Endodermal cell (in vitro differentiated cells): ENCODE measurements at regions not wholly inside any gene's neighbourhood (a gene's known extent, or its start where the extent isn't known, plus 50 kb on each side); places are given as distances from the start of the nearest gene placed in this dataset.

Experiments
- DNase-seq: peaks from one replicate; pipeline ENCODE4 v3.0.0-alpha.2; 2017
- H3K27ac ChIP-seq: 2 replicates; pipeline ENCODE4 v1.5.1; 2013; ENCODE audit warnings: mild to moderate bottlenecking, low read depth, low read length, moderate library complexity
- H3K27me3 ChIP-seq: 2 replicates; pipeline ENCODE4 v1.6.1; 2013; ENCODE audit warnings: mild to moderate bottlenecking, low read length, moderate library complexity; ENCODE audit not compliant: insufficient read depth, control insufficient read depth, poor library complexity, severe bottlenecking
- H3K36me3 ChIP-seq: 2 replicates; pipeline ENCODE4 v1.7.0; 2013; ENCODE audit warnings: mild to moderate bottlenecking, low read length, moderate library complexity; ENCODE audit not compliant: control insufficient read depth, insufficient read depth
- H3K4me1 ChIP-seq: one replicate; pipeline ENCODE4 v1.7.0; 2013; ENCODE audit warnings: low read length; ENCODE audit not compliant: control insufficient read depth, insufficient read depth
- H3K4me3 ChIP-seq: 2 replicates; pipeline ENCODE4 v1.5.1; 2013; ENCODE audit warnings: mild to moderate bottlenecking, low read length, moderate library complexity
- H3K9ac ChIP-seq: 2 replicates; pipeline ENCODE4 v1.6.1; 2013; ENCODE audit warnings: mild to moderate bottlenecking, low read length, moderate library complexity; ENCODE audit not compliant: poor library complexity, severe bottlenecking; ENCODE audit errors: extremely low read depth
- H3K9me3 ChIP-seq: 2 replicates; pipeline ENCODE4 v1.6.1; 2013; ENCODE audit warnings: mild to moderate bottlenecking, low read length, moderate library complexity; ENCODE audit not compliant: control insufficient read depth
- H3K27ac Mint-ChIP-seq: 2 replicates; pipeline ENCODE4 v1.8.0; 2020; ENCODE audit warnings: mixed read lengths
- H3K27me3 Mint-ChIP-seq: 2 replicates; pipeline ENCODE4 v1.8.0; 2021; ENCODE audit warnings: mild to moderate bottlenecking, mixed read lengths; ENCODE audit not compliant: insufficient read depth
- H3K36me3 Mint-ChIP-seq: 2 replicates; pipeline ENCODE4 v1.8.0; 2020; ENCODE audit warnings: low read depth, mixed read lengths
- H3K4me1 Mint-ChIP-seq: 2 replicates; pipeline ENCODE4 v1.8.0; 2020; ENCODE audit warnings: mixed read lengths
- H3K4me3 Mint-ChIP-seq: 2 replicates; pipeline ENCODE4 v1.8.0; 2020; ENCODE audit warnings: mild to moderate bottlenecking, moderate library complexity, mixed read lengths
- H3K9me3 Mint-ChIP-seq: 2 replicates; pipeline ENCODE4 v1.8.0; 2020; ENCODE audit warnings: mild to moderate bottlenecking, mixed read lengths
- CTCF ChIP-seq: fragments of 200-600 bp; sonication (generic); conservative IDR thresholded peaks from 2 replicates; pipeline ENCODE4 v1.5.0; 2021; ENCODE audit warnings: antibody characterized with exemption, mild to moderate bottlenecking
- WGBS, 2 experiments: methylation state at CpG; one replicate each; pipeline versions ENCODE4 v1.1.5 to v1.1.7; 2013; ENCODE audit warnings: missing lambda C conversion rate in 2 of 2, mixed read lengths in 1 of 2; ENCODE audit not compliant: insufficient coverage in 1 of 2, insufficient read length in 1 of 2; 5-methylcytosine and 5-hydroxymethylcytosine counted together

- H3K36me3 ChIP-seq = no peaks in the 10 kb centered on the region
- TF ChIP-seq CTCF = no peak
- Mint-ChIP-seq H3K27ac (no peak overlapping the region), H3K36me3 (no peaks in the 10 kb centered on the region), H3K4me3 (no peak overlapping the region), H3K27me3 (peaks cover 9% of the 10 kb centered on the region), H3K4me1 (no peaks in the 10 kb centered on the region), H3K9me3 (no peaks in the 10 kb centered on the region)
- H3K4me1 ChIP-seq = peaks cover 7% of the 10 kb centered on the region
- H3K9me3 ChIP-seq = no peaks in the 10 kb centered on the region
- H3K27me3 ChIP-seq = no peaks in the 10 kb centered on the region
- no peak overlapping the region for H3K27ac ChIP-seq
- H3K9ac ChIP-seq = no peak overlapping the region
- 86 to 95% methylated on average over 1 of the region's 1 CpG for WGBS, 2 experiments
- DNase-seq = no peak
- H3K4me3 ChIP-seq = no peak overlapping the region
These were observed 137.5 kb downstream of the CHST1 start for GRCh38 chr11:45527898-45528297.

- no peak for DNase-seq
- H3K9me3 Mint-ChIP-seq = peaks cover 4% of the 10 kb centered on the region
- peaks cover 7% of the 10 kb centered on the region for H3K4me1 ChIP-seq
- no peak overlapping the region for H3K4me3 Mint-ChIP-seq
- no peaks in the 10 kb centered on the region for H3K36me3 ChIP-seq
- H3K9me3 ChIP-seq = no peaks in the 10 kb centered on the region
- H3K27me3 Mint-ChIP-seq = peaks cover 13% of the 10 kb centered on the region
- WGBS, 2 experiments = 60 to 87% methylated on average over 1 to 3 of the region's 3 CpGs
- no peak overlapping the region for H3K27ac Mint-ChIP-seq
- H3K27ac ChIP-seq = no peak overlapping the region
- H3K36me3 Mint-ChIP-seq = no peaks in the 10 kb centered on the region
- TF ChIP-seq CTCF = no peak
- H3K4me3 ChIP-seq = no peak overlapping the region
- no peaks in the 10 kb centered on the region for H3K27me3 ChIP-seq
- H3K9ac ChIP-seq = no peak overlapping the region
- H3K4me1 Mint-ChIP-seq = no peaks in the 10 kb centered on the region
These were observed 140.0 kb downstream of the CHST1 start for GRCh38 chr11:45525393-45525792.

- Histone ChIP-seq H3K36me3 (no peaks in the 10 kb centered on the region), H3K9me3 (no peaks in the 10 kb centered on the region), H3K27ac (no peak overlapping the region), H3K9ac (no peak overlapping the region), H3K4me3 (no peak overlapping the region), H3K27me3 (no peaks in the 10 kb centered on the region), H3K4me1 (peaks cover 7% of the 10 kb centered on the region)
- H3K27ac Mint-ChIP-seq = no peak overlapping the region
- no peak for TF ChIP-seq CTCF
- H3K4me1 Mint-ChIP-seq = no peaks in the 10 kb centered on the region
- no peak for DNase-seq
- no peak overlapping the region for H3K4me3 Mint-ChIP-seq
- H3K27me3 Mint-ChIP-seq = peaks cover 13% of the 10 kb centered on the region
- 79 to 93% methylated on average over 2 to 4 of the region's 5 CpGs for WGBS, 2 experiments
- H3K36me3 Mint-ChIP-seq = no peaks in the 10 kb centered on the region
- peaks cover 4% of the 10 kb centered on the region for H3K9me3 Mint-ChIP-seq
These were observed 141.7 kb downstream of the CHST1 start for GRCh38 chr11:45523760-45524159.
